ENCODE measurements at regions not wholly inside any gene's neighbourhood (a gene's known extent, or its start where the extent isn't known, plus 50 kb on each side); places are given as distances from the start of the nearest gene placed in this dataset.

GRCh38 chr3:139836698-139837464, 98.1 kb upstream of the CLSTN2 start:
- TF ChIP-seq CTCF (IDR thresholded peaks at IDR 0.05) (no peak), POLR2A (IDR thresholded peaks at IDR 0.05) (no peak)

All from adrenal gland (tissue), 5 donors.